Endothelial cell (in vitro differentiated cells): ENCODE measurements at regions not wholly inside any gene's neighbourhood (a gene's known extent, or its start where the extent isn't known, plus 50 kb on each side); places are given as distances from the start of the nearest gene placed in this dataset.

Source experiments
- DNase-seq: peaks from one replicate; pipeline ENCODE4 v3.0.0; 2021; ENCODE audit warnings: low spot score
- H3K27ac Mint-ChIP-seq: one replicate; pipeline ENCODE4 v1.8.0; 2021; ENCODE audit warnings: mixed read lengths, inconsistent platforms; ENCODE audit not compliant: unreplicated experiment
- H3K27me3 Mint-ChIP-seq: one replicate; pipeline ENCODE4 v1.8.0; 2021; ENCODE audit warnings: mild to moderate bottlenecking, moderate library complexity, mixed read lengths, inconsistent platforms; ENCODE audit not compliant: unreplicated experiment
- H3K36me3 Mint-ChIP-seq: one replicate; pipeline ENCODE4 v1.8.0; 2021; ENCODE audit warnings: mild to moderate bottlenecking, low read depth, mixed read lengths, inconsistent platforms; ENCODE audit not compliant: unreplicated experiment
- H3K4me1 Mint-ChIP-seq: one replicate; pipeline ENCODE4 v1.8.0; 2021; ENCODE audit warnings: mild to moderate bottlenecking, mixed read lengths, inconsistent platforms; ENCODE audit not compliant: unreplicated experiment
- H3K4me3 Mint-ChIP-seq: one replicate; pipeline ENCODE4 v1.8.0; 2021; ENCODE audit warnings: mild to moderate bottlenecking, mixed read lengths, inconsistent platforms; ENCODE audit not compliant: unreplicated experiment
- H3K9me3 Mint-ChIP-seq: one replicate; pipeline ENCODE4 v1.8.0; 2021; ENCODE audit warnings: mixed read lengths, inconsistent platforms; ENCODE audit not compliant: unreplicated experiment
- TF ChIP-seq, protein P1 (sequence below): fragments of 200-600 bp; sonication (generic); IDR thresholded peaks from one replicate; pipeline ENCODE4 v1.5.0; 2021; ENCODE audit warnings: antibody characterized with exemption; ENCODE audit not compliant: unreplicated experiment

- no peak for DNase-seq
- peaks cover 22% of the 10 kb centered on the region for H3K36me3 Mint-ChIP-seq
- H3K27me3 Mint-ChIP-seq: peaks cover 3% of the 10 kb centered on the region
- H3K4me3 Mint-ChIP-seq: no peak overlapping the region
- no peak overlapping the region for H3K27ac Mint-ChIP-seq
- peaks cover 19% of the 10 kb centered on the region for H3K4me1 Mint-ChIP-seq
- H3K9me3 Mint-ChIP-seq: no peaks in the 10 kb centered on the region
- TF ChIP-seq, protein P1, sequence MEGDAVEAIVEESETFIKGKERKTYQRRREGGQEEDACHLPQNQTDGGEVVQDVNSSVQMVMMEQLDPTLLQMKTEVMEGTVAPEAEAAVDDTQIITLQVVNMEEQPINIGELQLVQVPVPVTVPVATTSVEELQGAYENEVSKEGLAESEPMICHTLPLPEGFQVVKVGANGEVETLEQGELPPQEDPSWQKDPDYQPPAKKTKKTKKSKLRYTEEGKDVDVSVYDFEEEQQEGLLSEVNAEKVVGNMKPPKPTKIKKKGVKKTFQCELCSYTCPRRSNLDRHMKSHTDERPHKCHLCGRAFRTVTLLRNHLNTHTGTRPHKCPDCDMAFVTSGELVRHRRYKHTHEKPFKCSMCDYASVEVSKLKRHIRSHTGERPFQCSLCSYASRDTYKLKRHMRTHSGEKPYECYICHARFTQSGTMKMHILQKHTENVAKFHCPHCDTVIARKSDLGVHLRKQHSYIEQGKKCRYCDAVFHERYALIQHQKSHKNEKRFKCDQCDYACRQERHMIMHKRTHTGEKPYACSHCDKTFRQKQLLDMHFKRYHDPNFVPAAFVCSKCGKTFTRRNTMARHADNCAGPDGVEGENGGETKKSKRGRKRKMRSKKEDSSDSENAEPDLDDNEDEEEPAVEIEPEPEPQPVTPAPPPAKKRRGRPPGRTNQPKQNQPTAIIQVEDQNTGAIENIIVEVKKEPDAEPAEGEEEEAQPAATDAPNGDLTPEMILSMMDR: no peak
Observed at GRCh38 chr2:852168-852567, 98.5 kb upstream of the SNTG2 start.

DNA sequence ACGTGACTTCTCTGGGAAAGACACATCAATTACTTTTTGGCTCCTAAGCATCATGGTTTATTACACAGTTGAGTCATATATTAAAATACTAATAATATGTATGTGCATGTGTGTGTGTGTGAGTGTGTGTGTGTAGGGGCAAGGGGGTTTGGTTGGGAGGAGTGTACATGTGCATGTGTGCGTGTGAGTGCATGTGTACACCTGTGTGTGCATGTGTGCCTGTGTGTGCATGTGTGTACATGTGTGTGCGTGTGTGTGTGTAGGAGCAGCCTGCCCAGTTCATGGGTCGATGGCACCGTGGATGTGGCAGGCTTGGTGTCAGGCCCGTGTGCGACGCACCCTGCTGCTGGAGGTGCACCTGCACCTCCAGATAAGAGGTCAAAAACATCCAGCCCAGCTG lies 99.0 kb upstream of the SNTG2 start:
- peaks cover 2% of the 10 kb centered on the region for H3K27me3 Mint-ChIP-seq
- DNase-seq: no peak
- peaks cover 17% of the 10 kb centered on the region for H3K4me1 Mint-ChIP-seq
- TF ChIP-seq, protein P1: no peak
- H3K27ac Mint-ChIP-seq: no peak overlapping the region
- H3K9me3 Mint-ChIP-seq: no peaks in the 10 kb centered on the region
- H3K4me3 Mint-ChIP-seq: no peak overlapping the region
- H3K36me3 Mint-ChIP-seq: peaks cover 22% of the 10 kb centered on the region

DNA sequence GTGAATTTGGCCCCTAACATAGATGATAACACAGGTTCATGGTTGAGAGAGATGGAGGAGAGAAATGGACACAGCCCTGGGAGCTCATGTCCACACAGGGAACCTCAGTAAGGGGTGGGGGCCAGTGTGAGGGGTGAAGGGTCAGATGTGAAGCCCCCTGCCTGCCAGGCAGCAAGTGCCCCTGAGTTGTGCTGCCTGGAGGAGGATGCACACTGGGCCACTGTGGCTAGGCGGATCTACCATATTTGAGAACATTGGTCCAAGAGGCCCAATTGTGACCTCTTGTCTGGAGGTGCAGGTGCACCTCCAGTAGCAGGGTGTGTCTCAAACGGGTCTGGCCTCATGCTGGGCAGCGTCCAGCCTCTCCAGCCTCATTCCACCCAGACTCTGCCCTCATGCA lies 99.6 kb upstream of the SNTG2 start:
- H3K27ac Mint-ChIP-seq: no peak overlapping the region
- H3K9me3 Mint-ChIP-seq: no peaks in the 10 kb centered on the region
- TF ChIP-seq, protein P1: no peak
- no peak overlapping the region for H3K4me3 Mint-ChIP-seq
- H3K27me3 Mint-ChIP-seq: no peaks in the 10 kb centered on the region
- H3K36me3 Mint-ChIP-seq: peaks cover 22% of the 10 kb centered on the region
- DNase-seq: no peak
- peaks cover 13% of the 10 kb centered on the region for H3K4me1 Mint-ChIP-seq

DNA sequence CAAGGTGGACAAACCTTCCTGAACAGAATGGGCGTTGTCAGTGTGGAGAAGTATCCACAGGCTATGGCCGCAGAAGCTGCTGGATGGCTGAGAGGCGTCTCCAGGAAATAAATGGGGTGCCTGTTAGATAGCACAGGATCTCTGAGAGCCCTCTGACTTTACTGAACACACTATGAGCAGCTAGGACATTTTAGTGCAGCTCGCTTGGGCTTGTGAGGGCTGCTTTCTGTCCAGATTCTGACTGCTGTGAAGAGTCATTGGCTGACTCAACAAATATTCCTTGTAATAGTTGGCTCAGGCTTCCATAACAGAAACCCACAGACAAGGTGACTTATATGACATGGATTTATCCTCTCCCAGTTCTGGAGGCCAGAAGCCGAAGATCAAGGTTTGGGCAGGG lies 100.2 kb upstream of the SNTG2 start:
- Mint-ChIP-seq H3K4me1 (peaks cover 6% of the 10 kb centered on the region), H3K4me3 (no peak overlapping the region), H3K9me3 (no peaks in the 10 kb centered on the region), H3K27ac (no peak overlapping the region), H3K36me3 (peaks cover 17% of the 10 kb centered on the region), H3K27me3 (no peaks in the 10 kb centered on the region)
- TF ChIP-seq, protein P1: no peak
- no peak for DNase-seq

DNA sequence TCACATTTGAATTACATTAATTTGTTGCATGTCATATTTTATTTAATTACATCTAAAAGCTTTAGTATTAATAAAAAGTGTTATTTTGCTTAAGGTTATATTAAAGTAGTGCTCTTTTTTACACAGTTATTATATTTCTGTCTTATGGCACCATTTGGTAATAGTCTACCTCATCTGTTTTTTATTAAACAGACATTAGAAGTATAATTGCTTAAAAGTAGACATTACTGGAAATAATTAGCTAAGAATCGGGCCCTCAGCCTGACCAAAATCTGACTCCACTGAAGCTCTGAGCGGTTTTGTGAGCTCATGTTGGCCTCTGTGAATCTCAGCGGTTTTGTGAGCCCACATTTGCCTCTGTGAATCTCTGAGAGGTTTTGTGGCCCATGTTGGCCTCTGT lies 102.5 kb upstream of the SNTG2 start:
- TF ChIP-seq, protein P1: no peak
- H3K9me3 Mint-ChIP-seq: no peaks in the 10 kb centered on the region
- no peak for DNase-seq
- H3K36me3 Mint-ChIP-seq: peaks cover 4% of the 10 kb centered on the region
- H3K4me3 Mint-ChIP-seq: no peak overlapping the region
- no peaks in the 10 kb centered on the region for H3K27me3 Mint-ChIP-seq
- no peak overlapping the region for H3K27ac Mint-ChIP-seq
- H3K4me1 Mint-ChIP-seq: no peaks in the 10 kb centered on the region
